ENCODE measurements at regions not wholly inside any gene's neighbourhood (a gene's known extent, or its start where the extent isn't known, plus 50 kb on each side); places are given as distances from the start of the nearest gene placed in this dataset.

- ChIA-PET POLR2A (no interaction called here), CTCF (no interaction called here)
- no peaks in the 10 kb centered on the region for H3K4me1 Mint-ChIP-seq (ENCODE audit: low read depth)
- H3K9me3 Mint-ChIP-seq, result no peaks in the 10 kb centered on the region
- H3K4me3 Mint-ChIP-seq, result no peak overlapping the region
- ATAC-seq, result no peak
- no peaks in the 10 kb centered on the region for H3K27me3 Mint-ChIP-seq
- H3K36me3 Mint-ChIP-seq (ENCODE audit: low read depth), result no peaks in the 10 kb centered on the region
- TF ChIP-seq CTCF (IDR thresholded peaks at IDR 0.05), result no peak
- H3K27ac Mint-ChIP-seq, result no peak overlapping the region
- intact Hi-C loops (cut with micrococcal nuclease), result no loop called here
- no peak for DNase-seq
Observed at GRCh38 chr5:44663991-44664710, 144.6 kb upstream of the MRPS30 start.

- no peak for TF ChIP-seq CTCF (IDR thresholded peaks at IDR 0.05)
- Mint-ChIP-seq H3K27me3 (no peaks in the 10 kb centered on the region), H3K4me1 (ENCODE audit: low read depth) (no peaks in the 10 kb centered on the region), H3K36me3 (ENCODE audit: low read depth) (no peaks in the 10 kb centered on the region), H3K4me3 (no peak overlapping the region), H3K9me3 (no peaks in the 10 kb centered on the region), H3K27ac (no peak overlapping the region)
- intact Hi-C loops (cut with micrococcal nuclease), result no loop called here
- ChIA-PET POLR2A (no interaction called here), CTCF (no interaction called here)
- DNase-seq (no peak), ATAC-seq (no peak)
Observed at GRCh38 chr5:44661851-44662250, 146.9 kb upstream of the MRPS30 start.

- CTCF ChIA-PET, result no interaction called here
- Mint-ChIP-seq H3K27me3 (no peaks in the 10 kb centered on the region), H3K4me1 (ENCODE audit: low read depth) (no peaks in the 10 kb centered on the region), H3K4me3 (no peak overlapping the region), H3K27ac (no peak overlapping the region), H3K36me3 (ENCODE audit: low read depth) (no peaks in the 10 kb centered on the region), H3K9me3 (peaks cover 4% of the 10 kb centered on the region)
- DNase-seq (no peak), ATAC-seq (no peak)
- no peak for TF ChIP-seq CTCF (IDR thresholded peaks at IDR 0.05)
- intact Hi-C loops (cut with micrococcal nuclease), result no loop called here
- POLR2A ChIA-PET, result no interaction called here
Observed at GRCh38 chr5:44660251-44660650, 148.5 kb upstream of the MRPS30 start.

- peaks cover 5% of the 10 kb centered on the region for H3K9me3 Mint-ChIP-seq
- H3K36me3 Mint-ChIP-seq (ENCODE audit: low read depth), result no peaks in the 10 kb centered on the region
- H3K4me1 Mint-ChIP-seq (ENCODE audit: low read depth), result no peaks in the 10 kb centered on the region
- H3K4me3 Mint-ChIP-seq, result no peak overlapping the region
- TF ChIP-seq CTCF (IDR thresholded peaks at IDR 0.05), result no peak
- POLR2A ChIA-PET, result no interaction called here
- no peaks in the 10 kb centered on the region for H3K27me3 Mint-ChIP-seq
- intact Hi-C loops (cut with micrococcal nuclease), result no loop called here
- ATAC-seq, result no peak
- CTCF ChIA-PET, result no interaction called here
- DNase-seq, result no peak
- H3K27ac Mint-ChIP-seq, result no peak overlapping the region
Observed at GRCh38 chr5:44659334-44659733, 149.4 kb upstream of the MRPS30 start.

GRCh38 chr5:44652674-44653073, 156.1 kb upstream of the MRPS30 start:
- Mint-ChIP-seq H3K4me3 (no peak overlapping the region), H3K27me3 (no peaks in the 10 kb centered on the region), H3K27ac (no peak overlapping the region), H3K4me1 (ENCODE audit: low read depth) (no peaks in the 10 kb centered on the region), H3K9me3 (peaks cover 5% of the 10 kb centered on the region), H3K36me3 (ENCODE audit: low read depth) (no peaks in the 10 kb centered on the region)
- intact Hi-C loops (cut with micrococcal nuclease), result no loop called here
- ATAC-seq (no peak), DNase-seq (no peak)
- CTCF ChIA-PET, result no interaction called here
- no peak for TF ChIP-seq CTCF (IDR thresholded peaks at IDR 0.05)
- POLR2A ChIA-PET, result no interaction called here
